Stomach (tissue), 8 donors: ENCODE measurements at regions not wholly inside any gene's neighbourhood (a gene's known extent, or its start where the extent isn't known, plus 50 kb on each side); places are given as distances from the start of the nearest gene placed in this dataset.

Experiments
- DNase-seq, 2 donors: peaks; one replicate each; pipeline versions ENCODE4 v3.0.0 to v3.0.0-alpha.2; 2013 to 2019
- H3K27ac ChIP-seq, 5 donors: fragments of 200-600 bp in 4 of 5; sonication (generic) in 4 of 5; one replicate each; pipeline ENCODE4 v1.5.1; 2013 to 2019; ENCODE audit warnings: mild to moderate bottlenecking in 1 of 5, moderate library complexity in 1 of 5
- H3K27me3 ChIP-seq, 3 donors: fragments of 200-600 bp; sonication (generic); one replicate each; pipeline ENCODE4 v1.5.1; 2017 to 2019; ENCODE audit warnings: mixed run types in 1 of 3
- H3K36me3 ChIP-seq, 4 donors: fragments of 200-600 bp; sonication (generic); 1 replicate in 3 of 4; 2 replicates in 1 of 4; pipeline ENCODE4 v1.5.1; 2016 to 2019
- H3K4me1 ChIP-seq, 4 donors: fragments of 200-600 bp; sonication (generic); one replicate each; pipeline ENCODE4 v1.5.1; 2016 to 2019
- H3K4me3 ChIP-seq, 4 donors: fragments of 200-600 bp; sonication (generic) in 3 of 4; one replicate each; pipeline ENCODE4 v1.5.1; 2016 to 2019; ENCODE audit warnings: mild to moderate bottlenecking in 1 of 4
- H3K9me3 ChIP-seq, 4 donors: fragments of 200-600 bp; sonication (generic); one replicate each; pipeline ENCODE4 v1.5.1; 2016 to 2019
- EP300 ChIP-seq: sonication (generic); formaldehyde crosslinking; IDR thresholded peaks from one replicate; pipeline ENCODE4 v1.6.1; 2017; ENCODE audit warnings: antibody characterized with exemption
- POLR2A ChIP-seq, 4 donors: fragments of 450-650 bp; IDR thresholded peaks; one replicate each; pipeline ENCODE4 v1.6.1; 2016; ENCODE audit warnings: antibody characterized with exemption in 4 of 4, control low read depth in 2 of 4, mild to moderate bottlenecking in 1 of 4, moderate library complexity in 1 of 4
- POLR2AphosphoS5 ChIP-seq, 3 donors: sonication (generic); formaldehyde crosslinking; IDR thresholded peaks; one replicate each; pipeline ENCODE4 v1.6.1; 2016; ENCODE audit warnings: antibody characterized with exemption in 3 of 3
- WGBS, 5 donors: extraction: QIAGEN DNeasy Blood & Tissue Kit in 3 of 5; methylation state at CpG; one replicate each; pipeline versions ENCODE4 v1.1.5 to v1.1.7; 2013 to 2018; 5-methylcytosine and 5-hydroxymethylcytosine counted together
- intact Hi-C: fragments of 100-400 bp; cut with DNase I; formaldehyde crosslinking; loops from one replicate; pipeline ENCODE4 v1.15.1; 2023; ENCODE audit warnings: low total_unique reads
- TF ChIP-seq, protein P1 (sequence below), 7 experiments: fragments of 450-650 bp in 4 of 7; fragments of 200-600 bp in 3 of 7; sonication (generic) in 3 of 7; IDR thresholded peaks; one replicate each; pipeline ENCODE4 v1.5.1; 2016 to 2019; ENCODE audit warnings: antibody characterized with exemption in 7 of 7, control low read depth in 2 of 7, mild to moderate bottlenecking in 1 of 7
- donor health status: healthy with polysubstance abuse.
- donor health status: Bipolar disorder and iron deficiency.
- donor health status: healthy.

DNA sequence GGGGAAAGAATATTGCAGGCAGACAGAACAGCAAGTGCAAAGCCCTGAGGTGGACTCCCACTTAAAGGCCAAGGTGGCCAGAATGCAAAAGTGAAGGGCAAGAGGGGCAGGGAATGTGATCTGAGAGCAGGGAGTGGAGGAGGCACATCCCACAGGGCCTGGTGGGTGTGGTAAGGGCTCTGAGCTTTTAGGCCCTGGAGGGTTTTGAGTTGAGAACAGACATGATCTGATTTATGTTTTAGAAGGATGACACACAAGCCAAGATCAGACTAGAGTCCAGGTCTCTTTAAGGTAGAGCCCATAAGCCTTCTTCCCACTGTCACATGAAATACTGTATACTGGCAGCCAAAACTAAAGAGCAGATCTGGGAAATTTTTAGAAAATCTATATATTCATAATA, 162.5 kb downstream of the SLC38A4 start:
- no peaks in the 10 kb centered on the region for H3K9me3 ChIP-seq
- peaks cover 5 to 45% (median 21%) of the 10 kb centered on the region in 4 donors for H3K4me1 ChIP-seq
- no peaks in the 10 kb centered on the region for H3K27me3 ChIP-seq
- no peak overlapping the region for H3K27ac ChIP-seq
- no peak for TF ChIP-seq EP300
- TF ChIP-seq POLR2A (IDR thresholded peaks at IDR 0.05) = no peak
- TF ChIP-seq, protein P1, sequence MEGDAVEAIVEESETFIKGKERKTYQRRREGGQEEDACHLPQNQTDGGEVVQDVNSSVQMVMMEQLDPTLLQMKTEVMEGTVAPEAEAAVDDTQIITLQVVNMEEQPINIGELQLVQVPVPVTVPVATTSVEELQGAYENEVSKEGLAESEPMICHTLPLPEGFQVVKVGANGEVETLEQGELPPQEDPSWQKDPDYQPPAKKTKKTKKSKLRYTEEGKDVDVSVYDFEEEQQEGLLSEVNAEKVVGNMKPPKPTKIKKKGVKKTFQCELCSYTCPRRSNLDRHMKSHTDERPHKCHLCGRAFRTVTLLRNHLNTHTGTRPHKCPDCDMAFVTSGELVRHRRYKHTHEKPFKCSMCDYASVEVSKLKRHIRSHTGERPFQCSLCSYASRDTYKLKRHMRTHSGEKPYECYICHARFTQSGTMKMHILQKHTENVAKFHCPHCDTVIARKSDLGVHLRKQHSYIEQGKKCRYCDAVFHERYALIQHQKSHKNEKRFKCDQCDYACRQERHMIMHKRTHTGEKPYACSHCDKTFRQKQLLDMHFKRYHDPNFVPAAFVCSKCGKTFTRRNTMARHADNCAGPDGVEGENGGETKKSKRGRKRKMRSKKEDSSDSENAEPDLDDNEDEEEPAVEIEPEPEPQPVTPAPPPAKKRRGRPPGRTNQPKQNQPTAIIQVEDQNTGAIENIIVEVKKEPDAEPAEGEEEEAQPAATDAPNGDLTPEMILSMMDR (IDR thresholded peaks at IDR 0.05) = no peak
- no peak for TF ChIP-seq POLR2AphosphoS5 (IDR thresholded peaks at IDR 0.05)
- intact Hi-C loops = no loop called here
- H3K4me3 ChIP-seq = no peak overlapping the region
- no peaks in the 10 kb centered on the region for H3K36me3 ChIP-seq
- DNase-seq = no peak

DNA sequence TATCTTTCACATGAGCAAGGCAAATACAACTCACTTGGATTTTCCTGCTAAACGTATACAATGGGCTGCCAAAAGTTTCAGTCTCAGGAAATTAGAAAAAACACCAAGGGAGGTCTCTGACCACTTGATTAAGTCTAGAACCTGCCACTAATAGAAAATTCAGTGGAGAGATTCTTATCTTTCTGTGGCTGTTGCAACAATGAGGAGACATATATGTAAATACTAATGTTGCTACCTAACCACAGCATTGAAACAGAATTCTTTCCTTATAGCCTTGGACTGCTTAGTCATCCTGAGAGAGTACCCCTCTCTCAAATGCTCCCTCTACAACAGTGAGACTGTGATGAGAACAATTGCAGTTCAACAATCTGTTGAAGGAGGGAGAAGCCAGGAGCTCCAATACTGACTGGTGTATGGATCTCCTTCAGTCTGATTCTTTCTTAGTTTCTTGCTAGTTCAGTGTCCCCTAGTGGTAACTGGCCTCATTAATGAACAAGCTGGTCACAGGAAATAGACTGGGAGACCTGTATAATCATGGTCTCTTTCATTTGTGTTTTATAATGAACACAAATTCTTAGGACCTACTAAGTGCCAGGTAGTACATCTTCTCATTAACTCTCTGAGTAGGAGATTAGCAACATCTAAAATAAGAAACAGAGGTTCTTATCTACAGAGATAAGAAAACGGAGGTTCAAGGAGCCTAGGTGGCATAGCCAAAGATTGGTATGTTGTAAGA, 164.5 kb downstream of the SLC38A4 start:
- TF ChIP-seq POLR2AphosphoS5 (IDR thresholded peaks at IDR 0.05) (peak in 2 of 3 donors; percentile 39 to 59), POLR2A (IDR thresholded peaks at IDR 0.05) (no peak), EP300 (no peak)
- TF ChIP-seq, protein P1 (IDR thresholded peaks at IDR 0.05) = peak in 5 of 7 experiments; percentile 72 to 90 (median 79)
- Histone ChIP-seq H3K27ac (peak overlapping the region in 4 of 5 donors; percentile 16 to 65 (median 60)), H3K27me3 (no peaks in the 10 kb centered on the region), H3K9me3 (no peaks in the 10 kb centered on the region), H3K4me3 (no peak overlapping the region), H3K4me1 (peaks cover 5 to 45% (median 25%) of the 10 kb centered on the region in 4 donors), H3K36me3 (no peaks in the 10 kb centered on the region)
- DNase-seq = peak in 1 of 2 donors; percentile 91
- intact Hi-C loops = no loop called here
- WGBS, 5 donors = 25 to 43% (median 29%) methylated on average over 2 of the region's 2 CpGs

DNA sequence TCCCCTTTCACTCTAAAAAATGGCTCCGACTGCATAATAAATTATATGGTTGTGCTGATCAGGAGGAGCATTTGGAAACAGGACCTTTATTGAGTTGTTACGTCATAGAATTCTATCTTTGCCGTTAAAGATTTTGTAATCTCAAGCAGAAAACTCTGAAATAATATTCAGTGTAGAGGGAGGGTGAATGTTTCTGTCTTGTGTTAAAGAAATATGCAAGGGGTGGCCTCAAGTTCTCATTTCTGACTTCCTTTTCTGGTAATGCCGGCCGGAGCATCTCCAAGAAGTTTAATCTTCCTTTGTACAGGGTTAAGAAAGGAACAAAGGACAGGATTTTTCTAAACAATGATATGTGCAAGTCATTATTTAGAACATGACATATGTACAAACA, 165.1 kb downstream of the SLC38A4 start:
- WGBS, 5 donors = 51 to 69% (median 57%) methylated on average over 5 of the region's 5 CpGs
- Histone ChIP-seq H3K9me3 (no peaks in the 10 kb centered on the region), H3K4me1 (peaks cover 5 to 45% (median 25%) of the 10 kb centered on the region in 4 donors), H3K27me3 (no peaks in the 10 kb centered on the region), H3K36me3 (no peaks in the 10 kb centered on the region), H3K27ac (peak overlapping the region in 4 of 5 donors; percentile 16 to 65 (median 60)), H3K4me3 (no peak overlapping the region)
- TF ChIP-seq POLR2A (IDR thresholded peaks at IDR 0.05) = no peak
- no peak for TF ChIP-seq POLR2AphosphoS5 (IDR thresholded peaks at IDR 0.05)
- TF ChIP-seq, protein P1 (IDR thresholded peaks at IDR 0.05) = no peak
- no peak for TF ChIP-seq EP300
- DNase-seq = peak in 1 of 2 donors; percentile 26
- intact Hi-C loops = no loop called here

DNA sequence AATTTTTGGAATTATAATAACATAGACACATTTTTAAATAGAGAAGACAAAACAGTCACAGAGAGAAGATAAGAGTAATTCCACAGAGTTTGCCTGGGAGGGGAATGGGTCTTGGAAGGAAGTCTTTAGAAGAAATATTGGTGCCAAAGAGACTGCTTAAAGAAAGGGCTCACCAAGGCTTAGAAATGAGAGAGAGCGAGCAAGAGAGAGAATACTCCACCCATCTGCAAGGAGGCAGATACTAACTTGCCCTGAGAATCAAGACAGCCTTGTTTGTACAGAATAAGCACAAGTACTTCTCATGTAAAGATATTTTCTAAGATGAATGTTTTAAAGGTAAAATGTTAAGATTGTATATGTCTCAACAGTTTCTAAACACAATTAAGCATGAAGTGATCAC, 165.5 kb downstream of the SLC38A4 start:
- peak in 1 of 2 donors; percentile 30 for DNase-seq
- Histone ChIP-seq H3K27ac (peak overlapping the region in 4 of 5 donors; percentile 16 to 65 (median 60)), H3K4me3 (no peak overlapping the region), H3K9me3 (no peaks in the 10 kb centered on the region), H3K4me1 (peaks cover 2 to 42% (median 23%) of the 10 kb centered on the region in 4 donors), H3K27me3 (no peaks in the 10 kb centered on the region), H3K36me3 (no peaks in the 10 kb centered on the region)
- 53 to 88% (median 64%) methylated on average over 1 of the region's 1 CpG for WGBS, 5 donors
- intact Hi-C loops = no loop called here
- TF ChIP-seq EP300 (no peak), POLR2A (IDR thresholded peaks at IDR 0.05) (no peak), POLR2AphosphoS5 (IDR thresholded peaks at IDR 0.05) (no peak)
- TF ChIP-seq, protein P1 (IDR thresholded peaks at IDR 0.05) = no peak
